Upper lobe of left lung (tissue), 6 donors: ENCODE measurements at regions not wholly inside any gene's neighbourhood (a gene's known extent, or its start where the extent isn't known, plus 50 kb on each side); places are given as distances from the start of the nearest gene placed in this dataset.
"Not testable (repeated sequence)": the region's sequence is repeated elsewhere in the genome, so short reads cannot be mapped to it uniquely, and the experiment has no call there.

Experiments
- ATAC-seq, 2 donors: fragments of 200-7000 bp; cut with Tn5 transposase; one replicate each; pipeline ENCODE4 v1.9.1; 2022; ENCODE audit warnings: mild to moderate bottlenecking in 2 of 2, moderate library complexity in 2 of 2; ENCODE audit not compliant: low FRiP score in 2 of 2
- DNase-seq, 2 donors: peaks; one replicate each; pipeline ENCODE4 v3.0.0-alpha.2; 2019 to 2020
- H3K27ac ChIP-seq, 4 donors: fragments of 200-600 bp; sonication (generic); one replicate each; pipeline ENCODE4 v1.5.1; 2016 to 2019
- H3K27me3 ChIP-seq, 4 donors: fragments of 200-600 bp; sonication (generic); one replicate each; pipeline ENCODE4 v1.5.1; 2017 to 2019
- H3K36me3 ChIP-seq, 4 donors: fragments of 200-600 bp; sonication (generic); one replicate each; pipeline ENCODE4 v1.5.1; 2016 to 2019
- H3K4me1 ChIP-seq, 4 donors: fragments of 200-600 bp; sonication (generic); one replicate each; pipeline ENCODE4 v1.5.1; 2018 to 2019
- H3K4me3 ChIP-seq, 4 donors: fragments of 200-600 bp; sonication (generic); one replicate each; pipeline ENCODE4 v1.5.1; 2017 to 2019; ENCODE audit warnings: mild to moderate bottlenecking in 2 of 4, moderate library complexity in 1 of 4
- H3K9me3 ChIP-seq, 4 donors: fragments of 200-600 bp; sonication (generic); one replicate each; pipeline ENCODE4 v1.5.1; 2018 to 2019
- CTCF ChIP-seq, 6 experiments: fragments of 450-650 bp in 4 of 6; fragments of 200-600 bp in 2 of 6; sonication (generic) in 2 of 6; IDR thresholded peaks; one replicate each; pipeline ENCODE4 v1.5.1; 2016 to 2019; ENCODE audit warnings: antibody characterized with exemption in 6 of 6
- EP300 ChIP-seq, 4 donors: sonication (generic); formaldehyde crosslinking; IDR thresholded peaks; one replicate each; pipeline ENCODE4 v1.5.1; 2017; ENCODE audit warnings: antibody characterized with exemption in 4 of 4, control low read depth in 2 of 4
- POLR2A ChIP-seq, 4 donors: fragments of 450-650 bp; IDR thresholded peaks; one replicate each; pipeline ENCODE4 v1.5.1; 2016 to 2017; ENCODE audit warnings: antibody characterized with exemption in 4 of 4, mild to moderate bottlenecking in 2 of 4
- POLR2AphosphoS5 ChIP-seq, 2 donors: sonication (generic); formaldehyde crosslinking; IDR thresholded peaks; one replicate each; pipeline ENCODE4 v1.5.1; 2017; ENCODE audit warnings: antibody characterized with exemption in 2 of 2
- WGBS, 2 donors: methylation state at CpG; one replicate each; pipeline ENCODE4 v1.1.5; 2017 to 2018; 5-methylcytosine and 5-hydroxymethylcytosine counted together
- donor health status: DM: no; HTN: no; CAD: no; lungs with moderate emphysema.
- donor health status: DM: no; HTN: yes; CAD: no; lungs with severe emphysema.

- Histone ChIP-seq H3K9me3 (no peaks in the 10 kb centered on the region), H3K4me3 (no peak overlapping the region), H3K4me1 (peaks cover 10 to 21% (median 13%) of the 10 kb centered on the region in 4 donors), H3K27me3 (no peaks in the 10 kb centered on the region), H3K27ac (peak overlapping the region; percentile 46 to 84 (median 71)), H3K36me3 (no peaks in the 10 kb centered on the region)
- TF ChIP-seq CTCF (IDR thresholded peaks at IDR 0.05) (peak in 1 of 6 experiments; percentile 12), EP300 (IDR thresholded peaks at IDR 0.05) (no peak), POLR2A (IDR thresholded peaks at IDR 0.05) (no peak), POLR2AphosphoS5 (IDR thresholded peaks at IDR 0.05) (peak; percentile 25 to 66)
- peak in 1 of 2 donors; percentile 76 for ATAC-seq
- DNase-seq: peak in 1 of 2 donors; percentile 39
- WGBS, 2 donors: 21 to 27% methylated on average over 4 of the region's 4 CpGs
Observed at GRCh38 chr2:235433860-235434259, 60.0 kb upstream of the AGAP1 start.

GRCh38 chr2:235439959-235440662 lies 53.7 kb upstream of the AGAP1 start:
- Histone ChIP-seq H3K4me3 (no peak overlapping the region), H3K27ac (no peak overlapping the region), H3K4me1 (peaks cover 0 to 3% (median 0%) of the 10 kb centered on the region in 4 donors), H3K9me3 (no peaks in the 10 kb centered on the region), H3K27me3 (no peaks in the 10 kb centered on the region), H3K36me3 (no peaks in the 10 kb centered on the region)
- WGBS, 2 donors: 83 to 84% methylated on average over 18 of the region's 18 CpGs
- peak in 1 of 2 donors; percentile 15 for ATAC-seq
- DNase-seq: peak in 1 of 2 donors; percentile 42
- TF ChIP-seq POLR2AphosphoS5 (IDR thresholded peaks at IDR 0.05) (no peak), POLR2A (IDR thresholded peaks at IDR 0.05) (no peak), CTCF (IDR thresholded peaks at IDR 0.05) (no peak), EP300 (IDR thresholded peaks at IDR 0.05) (no peak)

DNA sequence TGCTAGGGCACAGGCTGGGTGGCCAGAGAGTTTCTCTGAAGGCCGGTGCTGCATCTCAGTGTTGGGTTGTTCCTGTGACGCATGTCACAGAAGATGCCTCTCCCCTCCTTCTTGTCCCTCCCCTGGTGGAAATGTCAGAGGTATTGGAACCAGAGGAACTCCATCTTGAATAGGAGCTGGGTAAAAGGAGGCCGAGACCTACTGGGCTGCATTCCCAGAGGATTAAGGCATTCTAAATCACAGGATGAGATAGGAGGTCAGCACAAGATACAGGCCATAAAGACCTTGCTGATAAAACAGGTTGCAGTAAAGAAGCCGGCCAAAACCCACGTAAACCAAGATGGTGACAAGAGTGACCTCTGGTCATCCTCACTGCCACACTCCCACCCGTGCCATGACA lies 50.3 kb upstream of the AGAP1 start:
- H3K4me3 ChIP-seq, H3K27me3 ChIP-seq, H3K27ac ChIP-seq, ATAC-seq, H3K9me3 ChIP-seq, H3K4me1 ChIP-seq, H3K36me3 ChIP-seq, DNase-seq: not testable (repeated sequence)
- WGBS, 2 donors: 82 to 92% methylated on average over 6 of the region's 6 CpGs
